RPMI7951 (cell line): ENCODE measurements at regions not wholly inside any gene's neighbourhood (a gene's known extent, or its start where the extent isn't known, plus 50 kb on each side); places are given as distances from the start of the nearest gene placed in this dataset.

Experiments used
- DNase-seq: peaks from one replicate; pipeline ENCODE4 v3.0.0-alpha.2; 2012; ENCODE audit warnings: low read depth

GRCh38 chrX:6778544-6779503, 243.9 kb upstream of the VCX3A start:
- DNase-seq: peak; percentile 26

DNA sequence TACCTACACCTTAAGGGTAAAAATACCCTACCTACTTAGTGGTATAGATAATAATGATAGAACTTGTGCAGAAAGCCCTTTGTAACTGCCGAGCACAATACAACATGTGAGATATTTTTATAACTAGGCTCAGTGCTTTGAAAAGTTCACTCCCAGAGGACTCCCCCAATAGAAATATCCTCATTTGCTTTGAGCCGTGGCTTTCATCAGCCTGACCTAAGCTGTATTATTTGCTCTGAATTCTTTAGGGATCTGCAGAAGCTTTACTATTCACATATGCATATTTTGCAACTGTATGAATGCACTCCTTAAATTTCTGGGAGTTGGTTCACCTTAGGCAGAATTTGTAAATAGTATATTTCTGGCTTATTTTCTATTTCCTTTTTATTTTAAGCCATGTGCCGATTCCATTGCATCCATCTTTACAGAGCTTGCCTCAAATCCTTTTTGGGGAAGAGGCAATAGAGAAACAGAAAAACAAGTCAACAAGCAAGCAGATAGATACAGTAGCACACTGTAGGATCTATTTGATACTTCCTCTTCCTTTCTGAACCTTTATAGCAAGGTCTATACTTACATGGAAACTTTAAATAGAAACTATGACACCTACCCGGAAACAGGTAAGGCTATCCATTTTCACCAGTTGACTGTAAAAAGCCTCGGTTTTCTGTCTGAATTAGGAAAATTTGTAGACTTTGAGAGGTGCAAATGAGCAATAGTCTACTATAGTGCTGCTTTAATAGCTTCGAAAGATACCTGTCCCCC, 242.5 kb upstream of the VCX3A start:
- no peak for DNase-seq

DNA sequence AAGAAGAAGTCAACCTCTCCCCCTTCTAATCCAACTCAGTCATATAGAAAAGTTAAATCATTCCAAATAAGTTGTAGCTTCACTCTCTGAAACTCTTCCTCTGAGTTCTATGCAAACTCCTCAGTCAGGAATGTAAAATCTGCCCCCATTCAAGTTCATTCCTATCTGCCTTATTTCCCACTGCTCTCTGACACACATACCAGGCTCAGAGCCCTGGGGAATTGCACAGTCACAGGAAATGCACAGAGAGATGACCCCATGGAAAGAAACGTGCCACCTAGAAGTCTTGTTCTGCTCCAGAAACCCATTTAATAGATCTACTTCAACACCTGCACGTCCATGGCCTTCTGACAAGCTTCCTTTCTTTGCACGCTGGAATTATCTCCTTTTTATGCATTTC, 236.0 kb upstream of the VCX3A start:
- no peak for DNase-seq

GRCh38 chrX:6768881-6769280, 234.0 kb upstream of the VCX3A start:
- DNase-seq: no peak

DNA sequence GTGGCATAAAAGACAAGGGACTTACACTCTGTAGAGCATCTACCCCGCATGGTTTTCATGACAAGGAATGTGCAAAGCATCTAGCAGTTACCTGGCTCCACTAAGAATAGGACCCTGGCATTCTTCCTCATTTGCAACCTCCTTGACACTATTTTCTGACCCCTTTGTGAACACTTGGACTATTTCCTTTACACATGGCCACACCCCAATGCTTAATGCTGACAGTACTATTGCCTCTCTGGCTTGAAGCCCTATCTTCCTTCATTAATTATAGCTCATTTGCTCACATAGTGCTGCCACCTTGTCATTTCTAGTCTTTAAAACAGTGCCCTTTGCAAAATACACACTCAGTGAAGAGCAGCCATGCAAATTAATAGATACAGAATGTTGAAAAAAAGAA, 226.3 kb upstream of the VCX3A start:
- no peak for DNase-seq

DNA sequence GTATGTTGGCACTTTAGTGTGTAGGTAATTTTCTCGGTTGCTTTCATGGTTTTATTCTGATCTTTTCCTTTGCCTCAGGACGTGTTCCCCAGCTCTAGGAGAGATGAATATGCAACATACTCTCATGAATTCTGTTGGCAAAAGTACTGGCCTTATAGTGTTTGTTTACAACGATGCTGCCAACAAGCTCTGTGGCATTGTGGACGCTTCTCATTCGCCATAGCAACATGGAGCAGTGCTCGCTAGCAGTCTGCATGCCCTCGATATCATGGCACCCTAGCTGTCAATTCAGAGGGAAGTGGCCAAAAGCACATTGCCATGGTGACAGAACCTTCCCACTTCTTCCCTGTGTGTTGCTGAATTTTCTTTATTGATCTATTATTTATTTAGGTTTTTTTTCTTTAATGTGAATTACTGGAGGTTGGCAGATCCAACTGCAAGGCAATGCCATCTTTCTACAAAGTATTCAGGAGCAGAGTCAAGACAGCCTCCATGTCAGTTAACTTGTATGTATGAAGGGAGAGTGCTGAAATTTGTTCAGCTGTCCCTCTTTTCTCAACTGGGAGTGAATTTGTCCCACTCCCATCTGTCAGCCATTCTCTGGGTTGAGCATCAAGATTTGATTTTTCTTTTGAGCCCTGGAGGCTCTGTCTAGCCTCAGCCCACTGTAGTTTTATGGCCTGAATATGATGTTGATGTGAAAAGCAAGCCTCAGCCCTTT, 224.9 kb upstream of the VCX3A start:
- no peak for DNase-seq

GRCh38 chrX:6758234-6758633, 223.3 kb upstream of the VCX3A start:
- DNase-seq: no peak

DNA sequence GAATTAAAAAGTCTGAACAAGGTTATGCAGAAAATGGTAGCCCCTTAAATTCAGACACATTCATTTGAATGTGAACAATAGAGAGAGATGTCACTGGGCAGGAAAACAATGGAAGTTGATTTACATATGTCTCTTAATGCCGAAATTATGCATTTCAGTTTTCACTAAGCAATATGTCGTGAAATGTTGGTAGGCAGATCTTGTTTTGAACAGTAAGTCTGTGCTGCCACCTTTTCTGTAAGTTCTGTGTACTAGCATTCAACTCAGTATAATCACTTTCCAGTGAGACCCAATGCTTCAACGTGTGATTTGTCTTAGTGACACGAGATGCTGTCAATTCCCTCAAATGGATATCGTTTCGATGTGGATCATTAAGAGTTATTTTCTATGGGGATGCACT, 222.7 kb upstream of the VCX3A start:
- no peak for DNase-seq

GRCh38 chrX:6748595-6748994, 213.7 kb upstream of the VCX3A start:
- DNase-seq: no peak

GRCh38 chrX:6738518-6739470, 203.9 kb upstream of the VCX3A start:
- DNase-seq: no peak

DNA sequence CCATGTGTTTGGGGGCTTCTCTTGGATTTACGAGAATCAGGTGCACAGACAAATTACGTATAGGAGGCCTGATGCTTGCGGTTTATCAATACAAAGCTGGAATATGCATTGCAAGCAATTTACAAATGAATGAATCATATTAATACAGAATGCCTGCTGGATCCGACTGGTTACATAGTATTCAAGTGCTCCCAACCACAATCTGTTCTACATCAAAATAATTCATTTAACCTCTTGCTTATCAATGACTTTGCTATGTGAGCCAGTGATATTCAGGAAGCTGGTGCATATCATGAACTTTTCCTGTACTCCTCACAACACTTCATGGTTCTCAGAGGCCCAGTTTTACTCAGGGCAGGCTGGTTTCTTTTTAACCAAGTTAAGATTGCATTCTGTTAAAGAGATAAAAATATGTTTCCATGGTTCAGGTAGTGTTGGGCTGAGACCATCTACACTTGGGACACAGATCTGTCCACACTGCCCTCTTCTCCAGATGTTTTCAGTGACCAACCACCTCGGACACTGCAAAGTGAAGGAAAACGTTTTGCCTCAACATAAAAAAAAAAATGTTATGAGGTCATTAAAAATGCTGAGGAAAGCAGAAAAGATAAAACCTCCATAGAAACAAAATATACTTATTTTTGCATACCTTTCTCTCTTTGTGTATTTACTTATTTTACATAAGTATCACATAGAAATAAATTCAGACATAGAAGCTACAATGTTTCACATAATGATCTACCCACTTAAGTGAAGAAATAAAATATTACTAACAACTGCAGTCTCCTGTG, 200.1 kb upstream of the VCX3A start:
- DNase-seq: no peak

GRCh38 chrX:6732101-6732500, 197.2 kb upstream of the VCX3A start:
- DNase-seq: no peak

GRCh38 chrX:6729626-6730025, 194.7 kb upstream of the VCX3A start:
- DNase-seq: no peak

GRCh38 chrX:6718766-6719165, 183.8 kb upstream of the VCX3A start:
- DNase-seq: no peak

GRCh38 chrX:6708676-6709380, 173.9 kb upstream of the VCX3A start:
- DNase-seq: no peak

GRCh38 chrX:6708041-6708440, 173.1 kb upstream of the VCX3A start:
- peak; percentile 14 for DNase-seq

DNA sequence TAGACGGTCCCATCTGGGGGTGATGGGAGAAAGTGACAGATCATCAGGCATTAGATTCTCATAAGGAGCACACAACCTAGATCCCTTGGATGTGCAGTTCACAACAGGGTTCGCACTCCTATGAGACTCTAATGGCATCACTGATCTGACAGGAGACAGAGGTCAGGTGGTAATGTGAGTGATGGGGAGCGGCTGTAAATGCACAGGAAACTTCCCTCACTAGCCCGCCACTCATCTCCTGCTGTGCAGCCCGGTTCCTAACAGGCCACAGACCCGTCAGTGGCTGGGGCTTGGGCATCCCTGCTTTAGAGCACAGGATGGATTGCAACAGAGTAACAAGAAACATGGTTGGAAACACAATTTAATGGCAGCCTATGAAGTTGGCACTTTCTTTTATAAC, 172.6 kb upstream of the VCX3A start:
- no peak for DNase-seq

DNA sequence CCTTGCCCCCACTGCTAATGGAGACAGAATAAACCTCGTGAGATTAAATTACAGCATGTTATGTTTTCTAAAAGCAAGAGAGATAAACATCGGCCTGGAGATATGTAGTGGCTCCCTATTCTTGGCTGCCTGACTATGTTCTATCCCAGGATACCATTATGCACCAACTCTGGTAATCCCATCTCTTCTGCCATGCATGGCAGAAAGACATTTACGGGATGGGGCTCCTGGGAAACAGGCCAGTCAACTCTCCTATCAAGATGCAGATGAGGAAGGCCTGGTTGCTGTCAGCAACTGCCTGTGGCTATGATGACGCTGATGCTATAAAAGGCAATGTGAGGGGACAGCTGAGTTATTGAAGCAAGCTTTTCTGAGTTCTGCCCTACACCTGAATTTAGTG, 166.2 kb upstream of the VCX3A start:
- DNase-seq: no peak

GRCh38 chrX:6695717-6696116, 160.8 kb upstream of the VCX3A start:
- DNase-seq: no peak

DNA sequence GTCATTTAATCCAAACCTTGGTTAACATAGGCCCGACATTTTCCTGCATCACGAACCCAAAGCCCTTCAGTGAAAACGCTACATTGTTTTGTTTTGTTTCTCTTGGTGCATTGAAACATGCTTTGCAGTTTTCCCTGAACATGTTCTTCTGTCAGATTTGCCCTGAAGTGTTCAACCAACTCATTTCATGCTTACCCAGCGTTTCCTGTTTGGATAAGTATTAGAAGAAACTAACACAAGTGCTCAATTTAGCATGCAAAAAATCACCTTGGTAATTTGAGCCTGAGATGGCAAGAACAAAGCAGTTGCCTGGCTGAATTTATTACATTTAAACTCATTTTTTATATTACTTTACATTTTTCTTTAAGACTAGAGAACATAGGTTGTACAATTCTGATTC, 160.1 kb upstream of the VCX3A start:
- DNase-seq: no peak
